Gastrocnemius medialis (tissue), 4 donors: ENCODE measurements at regions not wholly inside any gene's neighbourhood (a gene's known extent, or its start where the extent isn't known, plus 50 kb on each side); places are given as distances from the start of the nearest gene placed in this dataset.
"Not testable (repeated sequence)": the region's sequence is repeated elsewhere in the genome, so short reads cannot be mapped to it uniquely, and the experiment has no call there.

Source experiments
- ATAC-seq, 2 donors: fragments of 150-250 bp; one replicate each; pipeline ENCODE4 v1.9.1; 2016
- DNase-seq, 2 donors: peaks; one replicate each; pipeline ENCODE4 v3.0.0-alpha.2; 2019
- H3K27ac ChIP-seq, 4 donors: fragments of 200-600 bp; sonication (generic); 1 replicate in 1 of 4; 2 replicates in 3 of 4; pipeline ENCODE4 v1.5.1; 2016 to 2018; ENCODE audit warnings: mild to moderate bottlenecking in 2 of 4, moderate library complexity in 1 of 4
- H3K27me3 ChIP-seq, 3 donors: fragments of 200-600 bp; sonication (generic) in 2 of 3; 1 replicate in 1 of 3; 2 replicates in 2 of 3; pipeline versions ENCODE4 v1.5.1 to v1.6.0; 2016 to 2019; ENCODE audit warnings: mild to moderate bottlenecking in 1 of 3, moderate library complexity in 1 of 3
- H3K36me3 ChIP-seq, 2 donors: fragments of 200-600 bp; sonication (generic) in 1 of 2; one replicate each; pipeline ENCODE4 v1.5.1; 2017 to 2018
- H3K4me1 ChIP-seq, 2 donors: fragments of 200-600 bp; sonication (generic) in 1 of 2; one replicate each; pipeline ENCODE4 v1.5.1; 2016 to 2017; ENCODE audit warnings: mild to moderate bottlenecking in 2 of 2
- H3K4me3 ChIP-seq, 4 donors: fragments of 200-600 bp; sonication (generic) in 3 of 4; 1 replicate in 1 of 4; 2 replicates in 3 of 4; pipeline ENCODE4 v1.5.1; 2016 to 2019; ENCODE audit warnings: mild to moderate bottlenecking in 2 of 4
- H3K9me3 ChIP-seq, 3 donors: fragments of 200-600 bp; sonication (generic) in 2 of 3; 1 replicate in 1 of 3; 2 replicates in 2 of 3; pipeline ENCODE4 v1.5.1; 2016 to 2019
- POLR2A ChIP-seq, 2 donors: fragments of 450-650 bp; IDR thresholded peaks; one replicate each; pipeline ENCODE4 v1.6.1; 2017; ENCODE audit warnings: antibody characterized with exemption in 2 of 2, mild to moderate bottlenecking in 2 of 2, moderate library complexity in 2 of 2
- in situ Hi-C, 4 donors: fragments of 200-750 bp; cut with MboI; loops; one replicate each; pipeline versions ENCODE4 v1.15.0 to v1.8.0; 2017; ENCODE audit warnings: low sequenced_read_pairs in 4 of 4
- intact Hi-C: fragments of 100-400 bp; cut with DNase I; formaldehyde crosslinking; loops from one replicate; pipeline ENCODE4 v1.15.1; 2023; ENCODE audit warnings: low total_unique reads
- TF ChIP-seq, protein P1 (sequence below), 5 experiments: fragments of 450-650 bp in 3 of 5; fragments of 200-600 bp in 2 of 5; sonication (generic) in 2 of 5; IDR thresholded peaks in 4 of 5; conservative IDR thresholded peaks in 1 of 5; 1 replicate in 4 of 5; 2 replicates in 1 of 5; pipeline ENCODE4 v1.5.1; 2016 to 2019; ENCODE audit warnings: antibody characterized with exemption in 5 of 5, mild to moderate bottlenecking in 3 of 5, moderate library complexity in 3 of 5

DNA sequence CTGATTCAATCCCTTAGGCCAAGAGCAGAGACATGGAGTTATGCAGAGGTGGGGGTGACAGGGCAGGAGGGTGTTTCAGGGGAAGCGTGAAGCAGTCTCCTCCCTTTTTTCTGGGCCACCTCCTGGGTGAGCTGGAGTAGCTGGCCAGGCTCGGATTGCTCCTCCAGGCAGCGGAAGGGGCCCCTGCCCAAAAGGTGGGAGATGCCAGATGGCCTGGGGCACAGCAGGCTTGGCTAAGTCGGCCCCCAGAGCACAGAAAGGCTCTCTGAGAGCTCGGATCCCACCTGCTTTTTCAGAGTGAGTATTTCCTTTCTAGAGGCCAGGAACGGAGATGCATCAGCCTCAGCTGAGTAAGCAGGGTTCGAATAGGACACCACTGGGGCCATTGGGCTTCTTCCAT, 196.9 kb downstream of the ANKRD30B start:
- in situ Hi-C loops = no loop called here
- Histone ChIP-seq H3K36me3 (no peaks in the 10 kb centered on the region), H3K27me3 (no peaks in the 10 kb centered on the region), H3K4me1 (peaks cover 0 to 9% of the 10 kb centered on the region in 2 donors), H3K9me3 (no peaks in the 10 kb centered on the region), H3K27ac (no peak overlapping the region), H3K4me3 (no peak overlapping the region)
- ATAC-seq = no peak
- no peak for DNase-seq
- intact Hi-C loops = no loop called here
- TF ChIP-seq, protein P1, sequence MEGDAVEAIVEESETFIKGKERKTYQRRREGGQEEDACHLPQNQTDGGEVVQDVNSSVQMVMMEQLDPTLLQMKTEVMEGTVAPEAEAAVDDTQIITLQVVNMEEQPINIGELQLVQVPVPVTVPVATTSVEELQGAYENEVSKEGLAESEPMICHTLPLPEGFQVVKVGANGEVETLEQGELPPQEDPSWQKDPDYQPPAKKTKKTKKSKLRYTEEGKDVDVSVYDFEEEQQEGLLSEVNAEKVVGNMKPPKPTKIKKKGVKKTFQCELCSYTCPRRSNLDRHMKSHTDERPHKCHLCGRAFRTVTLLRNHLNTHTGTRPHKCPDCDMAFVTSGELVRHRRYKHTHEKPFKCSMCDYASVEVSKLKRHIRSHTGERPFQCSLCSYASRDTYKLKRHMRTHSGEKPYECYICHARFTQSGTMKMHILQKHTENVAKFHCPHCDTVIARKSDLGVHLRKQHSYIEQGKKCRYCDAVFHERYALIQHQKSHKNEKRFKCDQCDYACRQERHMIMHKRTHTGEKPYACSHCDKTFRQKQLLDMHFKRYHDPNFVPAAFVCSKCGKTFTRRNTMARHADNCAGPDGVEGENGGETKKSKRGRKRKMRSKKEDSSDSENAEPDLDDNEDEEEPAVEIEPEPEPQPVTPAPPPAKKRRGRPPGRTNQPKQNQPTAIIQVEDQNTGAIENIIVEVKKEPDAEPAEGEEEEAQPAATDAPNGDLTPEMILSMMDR (IDR thresholded peaks at IDR 0.05 in 4 of 5, conservative IDR thresholded peaks at IDR 0.05 in 1 of 5) = no peak
- no peak for TF ChIP-seq POLR2A (IDR thresholded peaks at IDR 0.05)

GRCh38 chr18:14945286-14945685, 197.3 kb downstream of the ANKRD30B start:
- ATAC-seq (no peak), DNase-seq (no peak)
- in situ Hi-C loops = no loop called here
- Histone ChIP-seq H3K4me1 (peaks cover 0 to 9% of the 10 kb centered on the region in 2 donors), H3K4me3 (no peak overlapping the region), H3K36me3 (no peaks in the 10 kb centered on the region), H3K9me3 (no peaks in the 10 kb centered on the region), H3K27me3 (no peaks in the 10 kb centered on the region), H3K27ac (no peak overlapping the region)
- intact Hi-C loops = no loop called here
- no peak for TF ChIP-seq POLR2A (IDR thresholded peaks at IDR 0.05)
- TF ChIP-seq, protein P1 (IDR thresholded peaks at IDR 0.05 in 4 of 5, conservative IDR thresholded peaks at IDR 0.05 in 1 of 5) = no peak

GRCh38 chr18:14945984-14946383, 198.0 kb downstream of the ANKRD30B start:
- no peaks in the 10 kb centered on the region for H3K36me3 ChIP-seq
- H3K9me3 ChIP-seq = no peaks in the 10 kb centered on the region
- intact Hi-C loops = no loop called here
- no peak for ATAC-seq
- no peak overlapping the region for H3K4me3 ChIP-seq
- H3K27me3 ChIP-seq = no peaks in the 10 kb centered on the region
- no peak overlapping the region for H3K27ac ChIP-seq
- H3K4me1 ChIP-seq = peaks cover 0 to 9% of the 10 kb centered on the region in 2 donors
- no peak for DNase-seq
- TF ChIP-seq, protein P1 (IDR thresholded peaks at IDR 0.05 in 4 of 5, conservative IDR thresholded peaks at IDR 0.05 in 1 of 5) = no peak
- TF ChIP-seq POLR2A (IDR thresholded peaks at IDR 0.05) = no peak
- in situ Hi-C loops = no loop called here

- ATAC-seq, intact Hi-C loops, H3K27ac ChIP-seq, H3K4me1 ChIP-seq, in situ Hi-C loops, H3K4me3 ChIP-seq, DNase-seq, H3K27me3 ChIP-seq, H3K36me3 ChIP-seq, H3K9me3 ChIP-seq: not testable (repeated sequence)
Measured at GRCh38 chr18:14946741-14947470, 198.9 kb downstream of the ANKRD30B start.

DNA sequence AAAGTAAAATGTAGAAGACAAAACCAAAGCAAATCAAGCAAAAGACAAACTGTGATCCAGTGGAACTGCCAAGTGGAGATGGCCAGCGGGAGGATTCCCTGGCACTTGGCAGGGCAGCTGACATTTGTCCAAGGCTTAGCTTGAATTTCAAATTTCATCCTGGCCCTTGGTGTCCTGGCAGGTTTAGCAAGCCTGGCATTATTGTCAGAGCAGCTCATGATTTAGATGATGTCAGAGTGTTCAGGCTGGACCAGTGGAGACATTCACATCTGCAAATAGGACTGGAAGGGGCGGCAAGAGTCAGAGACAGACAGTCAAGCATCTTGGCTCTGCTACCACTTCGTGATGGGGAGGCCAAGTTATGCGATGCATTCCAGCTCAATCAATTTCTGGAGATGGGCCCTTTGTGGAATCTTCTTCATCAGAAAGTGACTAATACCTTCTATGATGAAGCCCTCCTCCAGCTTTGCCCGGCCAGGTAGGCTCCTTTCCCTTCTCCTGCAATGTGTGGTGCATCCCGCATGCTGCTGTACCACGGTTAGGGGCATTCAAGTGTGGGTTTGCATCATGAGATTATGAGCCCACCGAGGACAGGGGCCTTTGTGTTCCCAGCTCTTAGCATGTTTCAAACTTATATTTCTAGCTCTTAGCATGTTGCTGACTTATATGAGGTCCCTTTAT, 199.7 kb downstream of the ANKRD30B start:
- Histone ChIP-seq H3K4me3 (no peak overlapping the region), H3K27me3 (no peaks in the 10 kb centered on the region), H3K27ac (no peak overlapping the region), H3K4me1 (peaks cover 0 to 9% of the 10 kb centered on the region in 2 donors), H3K36me3 (no peaks in the 10 kb centered on the region), H3K9me3 (no peaks in the 10 kb centered on the region)
- intact Hi-C loops (no loop called here), in situ Hi-C loops (no loop called here)
- peak; percentile 20 to 28 for DNase-seq
- peak; percentile 88 for ATAC-seq
- no peak for TF ChIP-seq POLR2A (IDR thresholded peaks at IDR 0.05)
- TF ChIP-seq, protein P1 (IDR thresholded peaks at IDR 0.05 in 4 of 5, conservative IDR thresholded peaks at IDR 0.05 in 1 of 5) = no peak
